ENCODE measurements at regions not wholly inside any gene's neighbourhood (a gene's known extent, or its start where the extent isn't known, plus 50 kb on each side); places are given as distances from the start of the nearest gene placed in this dataset.

- Histone ChIP-seq H3K79me2 (ENCODE audit: low read length) (no peaks in the 10 kb centered on the region), H2AFZ (ENCODE audit: low read depth, low read length) (no peak overlapping the region), H3K9me3 (ENCODE audit: insufficient read depth, low read length) (no peaks in the 10 kb centered on the region), H3K27me3 (ENCODE audit: low read depth, low read length) (0 out of 2 replicates have a peak, but pooled peaks cover 4% of the 10 kb centered on the region), H3K4me1 (ENCODE audit: low read length) (peaks cover 4% of the 10 kb centered on the region), H3K9ac (ENCODE audit: low read length) (no peak overlapping the region), H3K4me3 (ENCODE audit: low read length) (no peak overlapping the region), H3K27ac (ENCODE audit: low read length) (no peak overlapping the region), H3K4me2 (ENCODE audit: low read length) (no peak overlapping the region), H4K20me1 (ENCODE audit: insufficient read depth, low read length) (no peaks in the 10 kb centered on the region), H3K36me3 (replicated peaks; ENCODE audit: low read depth, low read length) (no peaks in the 10 kb centered on the region)
- no peak for TF ChIP-seq EZH2phosphoT487 (IDR thresholded peaks at IDR 0.05; ENCODE audit: low read depth)
- no peak for TF ChIP-seq CTCF (IDR thresholded peaks at IDR 0.05; ENCODE audit: low read depth, low read length)
Observed at GRCh38 chr5:106088462-106088861, 1582.3 kb downstream of the EFNA5 start.

GRCh38 chr5:106086352-106086751 lies 1584.4 kb downstream of the EFNA5 start:
- Histone ChIP-seq H3K36me3 (replicated peaks; ENCODE audit: low read depth, low read length) (no peaks in the 10 kb centered on the region), H3K27ac (ENCODE audit: low read length) (no peak overlapping the region), H3K9ac (ENCODE audit: low read length) (no peak overlapping the region), H3K4me2 (ENCODE audit: low read length) (no peak overlapping the region), H4K20me1 (ENCODE audit: insufficient read depth, low read length) (no peaks in the 10 kb centered on the region), H3K27me3 (ENCODE audit: low read depth, low read length) (no peaks in the 10 kb centered on the region), H3K4me1 (ENCODE audit: low read length) (no peaks in the 10 kb centered on the region), H3K9me3 (ENCODE audit: insufficient read depth, low read length) (no peaks in the 10 kb centered on the region), H3K79me2 (ENCODE audit: low read length) (no peaks in the 10 kb centered on the region), H3K4me3 (ENCODE audit: low read length) (no peak overlapping the region), H2AFZ (ENCODE audit: low read depth, low read length) (no peak overlapping the region)
- no peak for TF ChIP-seq EZH2phosphoT487 (IDR thresholded peaks at IDR 0.05; ENCODE audit: low read depth)
- TF ChIP-seq CTCF (IDR thresholded peaks at IDR 0.05; ENCODE audit: low read depth, low read length): no peak

GRCh38 chr5:106085556-106085955 lies 1585.2 kb downstream of the EFNA5 start:
- H3K4me3 ChIP-seq (ENCODE audit: low read length): no peak overlapping the region
- H3K4me1 ChIP-seq (ENCODE audit: low read length): no peaks in the 10 kb centered on the region
- H3K4me2 ChIP-seq (ENCODE audit: low read length): no peak overlapping the region
- H2AFZ ChIP-seq (ENCODE audit: low read depth, low read length): no peak overlapping the region
- TF ChIP-seq CTCF (IDR thresholded peaks at IDR 0.05; ENCODE audit: low read depth, low read length): no peak
- no peak for TF ChIP-seq EZH2phosphoT487 (IDR thresholded peaks at IDR 0.05; ENCODE audit: low read depth)
- H3K9me3 ChIP-seq (ENCODE audit: insufficient read depth, low read length): no peaks in the 10 kb centered on the region
- no peak overlapping the region for H3K9ac ChIP-seq (ENCODE audit: low read length)
- no peak overlapping the region for H3K27ac ChIP-seq (ENCODE audit: low read length)
- no peaks in the 10 kb centered on the region for H3K27me3 ChIP-seq (ENCODE audit: low read depth, low read length)
- H3K79me2 ChIP-seq (ENCODE audit: low read length): no peaks in the 10 kb centered on the region
- no peaks in the 10 kb centered on the region for H3K36me3 ChIP-seq (replicated peaks; ENCODE audit: low read depth, low read length)
- no peaks in the 10 kb centered on the region for H4K20me1 ChIP-seq (ENCODE audit: insufficient read depth, low read length)

- Histone ChIP-seq H3K4me1 (ENCODE audit: low read length) (no peaks in the 10 kb centered on the region), H3K27me3 (ENCODE audit: low read depth, low read length) (no peaks in the 10 kb centered on the region), H3K36me3 (replicated peaks; ENCODE audit: low read depth, low read length) (no peaks in the 10 kb centered on the region), H2AFZ (ENCODE audit: low read depth, low read length) (no peak overlapping the region), H3K4me3 (ENCODE audit: low read length) (no peak overlapping the region), H3K9me3 (ENCODE audit: insufficient read depth, low read length) (no peaks in the 10 kb centered on the region), H3K79me2 (ENCODE audit: low read length) (no peaks in the 10 kb centered on the region), H3K4me2 (ENCODE audit: low read length) (no peak overlapping the region), H3K9ac (ENCODE audit: low read length) (no peak overlapping the region), H3K27ac (ENCODE audit: low read length) (no peak overlapping the region), H4K20me1 (ENCODE audit: insufficient read depth, low read length) (no peaks in the 10 kb centered on the region)
- TF ChIP-seq CTCF (IDR thresholded peaks at IDR 0.05; ENCODE audit: low read depth, low read length): no peak
- TF ChIP-seq EZH2phosphoT487 (IDR thresholded peaks at IDR 0.05; ENCODE audit: low read depth): no peak
Observed at GRCh38 chr5:106085136-106085535, 1585.6 kb downstream of the EFNA5 start.
